ENCODE measurements at regions not wholly inside any gene's neighbourhood (a gene's known extent, or its start where the extent isn't known, plus 50 kb on each side); places are given as distances from the start of the nearest gene placed in this dataset.

- no peak for TF ChIP-seq CTCF (IDR thresholded peaks at IDR 0.05)
- TF ChIP-seq MAX (IDR thresholded peaks at IDR 0.05), result no peak
- no peak for TF ChIP-seq PBX3 (IDR thresholded peaks at IDR 0.05)
- TF ChIP-seq MAFK (IDR thresholded peaks at IDR 0.05; ENCODE audit: partially characterized antibody), result no peak
- no peak for TF ChIP-seq KDM5A (IDR thresholded peaks at IDR 0.05)
- no peak for TF ChIP-seq SREBF2 (IDR thresholded peaks at IDR 0.05)
- TF ChIP-seq HMGXB4 (CRISPR knock-in tag; IDR thresholded peaks at IDR 0.05; ENCODE audit: borderline replicate concordance), result no peak
- no peak for TF ChIP-seq CHD2 (IDR thresholded peaks at IDR 0.05; ENCODE audit: low read length, partially characterized antibody)
- TF ChIP-seq EP300 (IDR thresholded peaks at IDR 0.05), result no peak
- no peak for TF ChIP-seq REST (IDR thresholded peaks at IDR 0.05)
- TF ChIP-seq POLR2A (IDR thresholded peaks at IDR 0.05; ENCODE audit: low read length), result no peak
- TF ChIP-seq RCOR1 (IDR thresholded peaks at IDR 0.05; ENCODE audit: low read depth, low read length), result no peak
- TF ChIP-seq CEBPB (IDR thresholded peaks at IDR 0.05), result no peak
- no peak for TF ChIP-seq JUNB (IDR thresholded peaks at IDR 0.05)
Observed at GRCh38 chr7:80330434-80330833, 181.4 kb downstream of the GNAT3 start.

All from A549 (cell line).